SK-N-SH (cell line): ENCODE measurements at regions not wholly inside any gene's neighbourhood (a gene's known extent, or its start where the extent isn't known, plus 50 kb on each side); places are given as distances from the start of the nearest gene placed in this dataset.

Experiments used
- CHD2 ChIP-seq: fragments of 150-350 bp; IDR thresholded peaks from 2 replicates; pipeline ENCODE4 v1.6.1; 2018; ENCODE audit warnings: low read length; ENCODE audit not compliant: partially characterized antibody
- ELF1 ChIP-seq: IDR thresholded peaks from 2 replicates; pipeline ENCODE4 v1.4.0; 2012
- EZH2phosphoT487 ChIP-seq: fragments of 200-600 bp; sonication (generic); IDR thresholded peaks from 2 replicates; pipeline ENCODE4 v1.6.1; 2017; ENCODE audit warnings: low read depth, mixed run types, mild to moderate bottlenecking, antibody characterized with exemption, moderate library complexity, borderline replicate concordance
- FOXM1 ChIP-seq: IDR thresholded peaks from 2 replicates; pipeline ENCODE4 v1.4.0; 2012; ENCODE audit warnings: low read depth, mild to moderate bottlenecking
- MAX ChIP-seq: IDR thresholded peaks from 2 replicates; pipeline ENCODE4 v1.4.0; 2012; ENCODE audit warnings: low read depth
- POLR2AphosphoS5 ChIP-seq: IDR thresholded peaks from 2 replicates; pipeline ENCODE4 v1.6.1; 2012; ENCODE audit warnings: low read depth, low read length
- REST ChIP-seq: IDR thresholded peaks from 2 replicates; pipeline ENCODE4 v1.6.1; 2012; ENCODE audit warnings: mild to moderate bottlenecking, low read depth, low read length, moderate library complexity
- SMC3 ChIP-seq: IDR thresholded peaks from 2 replicates; pipeline ENCODE4 v1.6.1; 2012; ENCODE audit warnings: low read depth, low read length, improper control_type of control experiment
- TAF1 ChIP-seq: IDR thresholded peaks from 2 replicates; pipeline ENCODE4 v1.6.1; 2012; ENCODE audit warnings: low read depth, mild to moderate bottlenecking, low read length, moderate library complexity, borderline replicate concordance
- TEAD4 ChIP-seq: IDR thresholded peaks from 2 replicates; pipeline ENCODE4 v1.4.0; 2012; ENCODE audit warnings: mild to moderate bottlenecking, borderline replicate concordance; ENCODE audit not compliant: insufficient read depth
- YY1 ChIP-seq: IDR thresholded peaks from 2 replicates; pipeline ENCODE4 v1.4.0; 2012; ENCODE audit warnings: low read depth, mild to moderate bottlenecking
- TF ChIP-seq, protein P1 (sequence below): fragments of 200-600 bp; sonication (generic); IDR thresholded peaks from 2 replicates; pipeline ENCODE4 v1.6.1; 2017; ENCODE audit warnings: antibody characterized with exemption, mild to moderate bottlenecking, moderate library complexity
- TF ChIP-seq, protein P2 (sequence below): IDR thresholded peaks from 2 replicates; pipeline ENCODE4 v1.4.0; 2012; ENCODE audit warnings: low read depth, borderline replicate concordance
- TF ChIP-seq, protein P3 (sequence below): fragments of 150-350 bp; IDR thresholded peaks from 2 replicates; pipeline ENCODE4 v1.6.1; 2017; ENCODE audit warnings: antibody characterized with exemption, low read length, low read depth, borderline replicate concordance

DNA sequence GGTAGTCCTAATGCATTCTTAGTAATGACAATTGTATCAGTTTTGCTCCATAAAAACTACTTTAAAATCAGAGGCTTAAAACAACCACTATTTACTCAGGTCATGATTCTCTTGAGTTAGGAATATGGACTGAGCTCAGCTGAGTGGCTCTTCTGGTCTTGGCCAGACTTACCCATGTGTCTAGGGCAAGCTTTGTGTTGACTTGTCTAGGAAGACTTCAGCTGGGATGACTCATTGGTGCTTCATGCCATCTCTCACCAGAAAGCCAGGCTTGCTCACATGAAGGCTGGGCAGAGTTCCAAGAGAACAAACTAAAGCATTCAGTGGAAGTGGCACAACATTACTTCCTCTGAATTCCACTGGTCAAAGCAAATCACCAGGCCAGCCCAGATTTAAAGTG lies 155.3 kb downstream of the DHX35 start:
- TF ChIP-seq, protein P1, sequence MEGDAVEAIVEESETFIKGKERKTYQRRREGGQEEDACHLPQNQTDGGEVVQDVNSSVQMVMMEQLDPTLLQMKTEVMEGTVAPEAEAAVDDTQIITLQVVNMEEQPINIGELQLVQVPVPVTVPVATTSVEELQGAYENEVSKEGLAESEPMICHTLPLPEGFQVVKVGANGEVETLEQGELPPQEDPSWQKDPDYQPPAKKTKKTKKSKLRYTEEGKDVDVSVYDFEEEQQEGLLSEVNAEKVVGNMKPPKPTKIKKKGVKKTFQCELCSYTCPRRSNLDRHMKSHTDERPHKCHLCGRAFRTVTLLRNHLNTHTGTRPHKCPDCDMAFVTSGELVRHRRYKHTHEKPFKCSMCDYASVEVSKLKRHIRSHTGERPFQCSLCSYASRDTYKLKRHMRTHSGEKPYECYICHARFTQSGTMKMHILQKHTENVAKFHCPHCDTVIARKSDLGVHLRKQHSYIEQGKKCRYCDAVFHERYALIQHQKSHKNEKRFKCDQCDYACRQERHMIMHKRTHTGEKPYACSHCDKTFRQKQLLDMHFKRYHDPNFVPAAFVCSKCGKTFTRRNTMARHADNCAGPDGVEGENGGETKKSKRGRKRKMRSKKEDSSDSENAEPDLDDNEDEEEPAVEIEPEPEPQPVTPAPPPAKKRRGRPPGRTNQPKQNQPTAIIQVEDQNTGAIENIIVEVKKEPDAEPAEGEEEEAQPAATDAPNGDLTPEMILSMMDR = no peak
- no peak for TF ChIP-seq CHD2
- TF ChIP-seq ELF1 = no peak
- TF ChIP-seq REST = no peak
- no peak for TF ChIP-seq SMC3
- TF ChIP-seq POLR2AphosphoS5 = no peak
- no peak for TF ChIP-seq YY1
- no peak for TF ChIP-seq TEAD4
- no peak for TF ChIP-seq TAF1
- TF ChIP-seq, protein P2, sequence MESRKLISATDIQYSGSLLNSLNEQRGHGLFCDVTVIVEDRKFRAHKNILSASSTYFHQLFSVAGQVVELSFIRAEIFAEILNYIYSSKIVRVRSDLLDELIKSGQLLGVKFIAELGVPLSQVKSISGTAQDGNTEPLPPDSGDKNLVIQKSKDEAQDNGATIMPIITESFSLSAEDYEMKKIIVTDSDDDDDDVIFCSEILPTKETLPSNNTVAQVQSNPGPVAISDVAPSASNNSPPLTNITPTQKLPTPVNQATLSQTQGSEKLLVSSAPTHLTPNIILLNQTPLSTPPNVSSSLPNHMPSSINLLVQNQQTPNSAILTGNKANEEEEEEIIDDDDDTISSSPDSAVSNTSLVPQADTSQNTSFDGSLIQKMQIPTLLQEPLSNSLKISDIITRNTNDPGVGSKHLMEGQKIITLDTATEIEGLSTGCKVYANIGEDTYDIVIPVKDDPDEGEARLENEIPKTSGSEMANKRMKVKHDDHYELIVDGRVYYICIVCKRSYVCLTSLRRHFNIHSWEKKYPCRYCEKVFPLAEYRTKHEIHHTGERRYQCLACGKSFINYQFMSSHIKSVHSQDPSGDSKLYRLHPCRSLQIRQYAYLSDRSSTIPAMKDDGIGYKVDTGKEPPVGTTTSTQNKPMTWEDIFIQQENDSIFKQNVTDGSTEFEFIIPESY = no peak
- no peak for TF ChIP-seq EZH2phosphoT487
- TF ChIP-seq, protein P3, sequence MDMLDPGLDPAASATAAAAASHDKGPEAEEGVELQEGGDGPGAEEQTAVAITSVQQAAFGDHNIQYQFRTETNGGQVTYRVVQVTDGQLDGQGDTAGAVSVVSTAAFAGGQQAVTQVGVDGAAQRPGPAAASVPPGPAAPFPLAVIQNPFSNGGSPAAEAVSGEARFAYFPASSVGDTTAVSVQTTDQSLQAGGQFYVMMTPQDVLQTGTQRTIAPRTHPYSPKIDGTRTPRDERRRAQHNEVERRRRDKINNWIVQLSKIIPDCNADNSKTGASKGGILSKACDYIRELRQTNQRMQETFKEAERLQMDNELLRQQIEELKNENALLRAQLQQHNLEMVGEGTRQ = no peak
- TF ChIP-seq MAX = no peak
- no peak for TF ChIP-seq FOXM1
